Caki2 (cell line): ENCODE measurements at regions not wholly inside any gene's neighbourhood (a gene's known extent, or its start where the extent isn't known, plus 50 kb on each side); places are given as distances from the start of the nearest gene placed in this dataset.

ENCODE experiments used
- DNase-seq: peaks from one replicate; pipeline ENCODE4 v3.0.0-alpha.2; 2015; ENCODE audit warnings: low read depth
- in situ Hi-C: cut with HindIII; loops from 2 replicates; pipeline ENCODE4 v1.10.0; 2016; ENCODE audit warnings: low sequenced_read_pairs, low pct_unique_long_range_greater_than_20kb, mixed read lengths

- in situ Hi-C loops: no loop called here
- DNase-seq: no peak
Measured at GRCh38 chr16:86108062-86108461, 209.1 kb downstream of the IRF8 start.

DNA sequence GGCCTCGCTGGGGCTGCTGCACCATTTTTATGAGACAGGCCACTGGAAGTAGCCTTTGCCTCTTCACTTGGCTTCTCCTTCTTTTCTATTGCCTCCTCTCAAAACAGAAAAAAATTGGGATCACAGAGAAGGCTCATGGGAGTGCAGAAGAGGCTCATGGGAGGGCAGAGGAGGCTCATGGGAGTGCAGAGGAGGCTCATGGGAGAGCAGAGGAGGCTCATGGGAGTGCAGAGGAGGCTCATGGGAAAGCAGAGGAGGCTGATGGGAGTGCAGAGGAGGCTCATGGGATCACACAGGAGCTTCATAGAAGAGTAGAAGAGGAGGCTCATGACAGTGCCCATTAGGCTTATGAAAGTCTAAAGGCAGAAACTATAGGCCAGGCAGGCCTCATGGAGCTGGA is 211.2 kb downstream of the IRF8 start:
- DNase-seq: no peak
- in situ Hi-C loops: no loop called here

DNA sequence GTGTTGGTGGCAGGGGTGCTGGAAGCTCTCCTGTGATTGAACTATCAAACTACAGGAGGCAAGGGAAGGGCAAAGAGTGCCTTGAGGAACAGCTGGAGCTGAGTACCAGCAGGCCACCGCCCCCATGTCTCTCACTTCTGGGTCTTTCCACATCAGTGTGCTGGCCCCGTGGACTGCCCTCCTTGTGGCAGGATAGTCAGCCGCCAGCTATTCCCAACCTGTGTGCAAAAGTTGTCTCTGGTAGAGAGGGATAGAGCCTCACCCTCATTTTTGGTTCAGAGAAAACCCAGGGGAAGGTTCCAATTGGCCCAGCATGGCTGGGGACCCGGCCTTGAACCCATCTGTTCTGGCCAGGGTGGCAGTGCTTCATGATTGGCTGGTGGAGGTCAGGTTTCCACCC is 211.8 kb downstream of the IRF8 start:
- no peak for DNase-seq
- in situ Hi-C loops: no loop called here

GRCh38 chr16:86112178-86112577 is 213.2 kb downstream of the IRF8 start:
- in situ Hi-C loops: no loop called here

GRCh38 chr16:86117235-86117634 is 218.3 kb downstream of the IRF8 start:
- in situ Hi-C loops: no loop called here
- no peak for DNase-seq

More at GRCh38 chr16:86112178-86112577, 213.2 kb downstream of the IRF8 start:
- DNase-seq: no peak

- in situ Hi-C loops: no loop called here
- DNase-seq: no peak
Measured at GRCh38 chr16:86117756-86118155, 218.8 kb downstream of the IRF8 start.

DNA sequence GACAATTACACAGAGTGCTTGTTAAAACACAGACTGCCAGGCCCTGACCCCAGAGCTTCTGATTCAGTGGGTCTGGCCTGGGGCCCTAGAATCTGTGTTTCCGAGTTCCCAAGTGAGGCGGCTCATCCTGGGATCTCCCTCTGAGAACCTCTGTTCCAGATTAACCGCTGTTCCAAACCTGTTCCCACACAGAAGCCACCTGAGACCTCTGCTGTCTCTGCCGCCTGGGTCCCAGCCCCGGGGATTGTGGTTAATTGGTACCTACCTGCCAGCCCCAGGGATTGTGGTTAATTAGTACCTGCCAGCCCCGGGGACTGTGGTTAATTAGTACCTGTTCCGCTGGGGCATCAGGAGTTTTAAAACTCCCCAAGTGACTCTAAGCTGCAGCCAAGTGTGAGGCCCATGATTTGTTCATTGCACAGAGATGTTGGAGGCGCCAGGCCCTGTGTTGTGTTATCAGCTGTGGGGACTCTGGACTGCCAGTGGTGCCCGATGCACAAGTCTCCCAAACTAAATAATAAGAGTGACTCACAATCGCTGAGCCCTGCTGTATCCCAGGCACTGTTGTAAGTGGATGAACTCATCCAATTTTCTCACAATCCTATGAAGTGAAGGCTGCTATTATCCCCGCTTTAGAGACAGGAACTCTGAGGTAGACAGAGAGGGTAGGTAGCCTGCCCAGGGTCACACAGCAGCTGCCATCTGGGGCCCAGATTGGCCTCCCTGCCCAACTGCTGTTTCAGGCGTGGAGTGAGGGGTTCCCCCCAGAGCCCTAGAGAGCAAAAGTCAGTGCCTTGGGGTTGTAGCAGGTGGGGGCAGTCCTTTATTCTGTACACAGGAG is 219.7 kb downstream of the IRF8 start:
- in situ Hi-C loops: no loop called here
- DNase-seq: peak; percentile 69

DNA sequence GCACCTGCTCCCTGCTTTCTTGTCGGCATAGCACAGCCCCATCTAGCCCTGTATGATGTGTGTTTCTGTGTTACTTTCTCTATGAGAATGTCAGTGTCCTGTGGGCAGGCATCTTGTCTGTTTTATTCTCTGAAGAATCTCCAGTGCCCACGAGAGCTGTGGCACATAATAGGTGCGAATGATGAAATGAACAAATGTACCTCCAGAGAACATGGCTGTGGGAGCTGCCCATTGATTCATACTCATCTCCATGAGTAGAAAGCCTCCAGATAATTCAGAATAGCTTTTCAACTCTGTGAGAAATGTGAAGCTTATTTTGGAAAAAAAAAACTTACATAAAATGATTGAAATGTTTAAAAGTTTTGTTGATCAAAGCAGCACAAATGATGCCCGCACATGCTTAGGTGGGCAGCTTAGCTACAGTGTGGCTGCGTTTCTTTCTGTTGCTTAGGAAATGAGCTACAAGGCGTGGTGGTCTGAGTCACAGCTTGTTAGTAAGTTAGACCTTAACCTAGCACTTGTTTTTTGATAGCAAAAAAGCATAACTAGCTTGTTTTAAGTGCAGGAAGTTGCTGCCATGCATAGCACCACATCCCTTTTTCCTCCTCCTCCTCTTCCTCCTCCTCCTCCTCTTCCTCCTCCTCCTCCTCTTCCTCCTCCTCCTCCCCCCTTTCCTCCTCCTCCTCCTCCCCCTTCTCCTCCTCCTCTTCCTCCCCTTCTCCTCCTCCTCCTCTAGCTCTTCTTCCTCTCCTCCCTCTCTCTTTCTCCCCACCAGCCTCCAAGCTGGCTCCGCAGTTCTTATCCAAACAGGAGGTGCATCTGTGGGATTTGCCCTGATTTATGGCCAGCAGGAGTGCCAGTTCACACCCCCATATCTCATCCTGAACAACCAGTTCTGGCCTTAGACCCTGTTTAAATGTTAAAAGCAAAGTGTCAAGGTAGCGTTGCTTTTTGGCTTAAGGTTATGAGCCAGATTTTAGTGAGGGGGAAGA is 221.5 kb downstream of the IRF8 start:
- in situ Hi-C loops: no loop called here
- peak; percentile 26 for DNase-seq

- DNase-seq: no peak
- in situ Hi-C loops: no loop called here
Measured at GRCh38 chr16:86121374-86122010, 222.5 kb downstream of the IRF8 start.

DNA sequence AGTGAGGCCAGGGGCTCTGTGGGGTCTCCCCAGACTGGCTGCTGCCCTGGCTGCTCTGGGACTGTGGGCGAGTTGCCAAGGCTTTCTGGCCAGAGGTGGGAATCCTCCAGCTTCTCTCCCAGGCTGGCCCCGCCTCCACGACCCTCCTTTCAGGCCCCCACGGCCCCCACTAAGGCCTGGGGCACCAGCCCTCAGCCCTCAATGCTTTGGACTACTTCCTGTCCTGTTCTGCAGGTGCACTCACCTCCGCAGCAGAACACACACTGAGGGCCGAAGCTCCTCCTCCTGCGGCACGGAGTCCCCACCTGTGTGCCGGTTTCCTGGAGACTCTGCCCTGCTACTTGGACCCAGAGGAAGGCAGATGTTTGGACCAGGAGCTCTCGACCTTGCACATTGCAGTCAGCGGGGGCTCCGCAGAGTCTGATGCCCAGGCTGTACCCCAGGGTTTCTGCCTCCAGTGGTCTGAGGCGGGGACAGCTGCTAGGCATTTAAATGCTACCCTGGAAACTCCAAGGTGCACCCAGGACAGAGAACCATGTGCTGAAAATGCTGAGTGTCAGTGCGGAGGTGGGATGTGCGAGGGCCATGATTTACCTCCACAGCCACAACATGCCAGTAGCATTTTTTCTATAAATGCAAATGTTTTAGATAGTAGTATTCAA is 223.8 kb downstream of the IRF8 start:
- no peak for DNase-seq
- in situ Hi-C loops: no loop called here

DNA sequence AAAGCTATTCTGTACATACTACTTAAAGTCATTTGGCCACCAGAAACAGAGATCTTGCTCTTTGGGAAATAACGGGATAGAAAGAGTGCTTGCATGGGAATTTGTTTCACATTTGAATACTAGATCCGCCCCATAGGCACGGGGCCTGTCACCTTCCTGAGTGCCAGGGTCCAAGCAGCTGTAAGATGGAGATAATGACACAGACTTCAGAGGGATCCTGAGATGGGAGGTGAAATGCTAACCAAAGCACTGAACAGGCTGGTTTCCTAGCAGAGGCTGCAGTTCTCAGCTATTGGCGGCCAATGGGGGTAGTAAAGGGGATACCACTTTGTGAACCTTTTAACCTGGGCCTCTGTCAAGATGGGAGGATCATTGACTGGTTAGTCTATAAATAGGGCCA is 225.4 kb downstream of the IRF8 start:
- in situ Hi-C loops: no loop called here

DNA sequence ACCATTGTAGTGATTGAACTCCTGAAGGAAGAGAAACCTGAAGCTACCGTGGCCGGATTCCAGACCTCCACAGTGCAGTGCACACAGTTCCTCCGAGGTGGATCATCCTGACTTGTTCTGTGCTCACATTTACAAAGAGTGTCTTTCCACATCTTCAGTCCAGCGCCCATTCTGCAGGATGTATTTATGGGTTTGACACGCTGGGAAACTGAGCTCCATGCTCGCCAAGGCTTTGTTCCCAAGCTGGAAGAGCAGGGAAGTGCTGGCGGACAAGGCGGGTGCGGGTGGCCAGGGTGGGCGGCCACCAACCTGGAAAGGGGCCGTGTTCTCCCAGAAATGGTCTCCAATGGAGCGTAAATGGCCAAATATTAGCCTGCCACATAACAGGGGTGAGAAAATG is 227.9 kb downstream of the IRF8 start:
- in situ Hi-C loops: no loop called here
- no peak for DNase-seq

More for the DNA sequence above, 225.4 kb downstream of the IRF8 start:
- no peak for DNase-seq

GRCh38 chr16:86127366-86127765 is 228.4 kb downstream of the IRF8 start:
- DNase-seq: no peak
- in situ Hi-C loops: no loop called here

DNA sequence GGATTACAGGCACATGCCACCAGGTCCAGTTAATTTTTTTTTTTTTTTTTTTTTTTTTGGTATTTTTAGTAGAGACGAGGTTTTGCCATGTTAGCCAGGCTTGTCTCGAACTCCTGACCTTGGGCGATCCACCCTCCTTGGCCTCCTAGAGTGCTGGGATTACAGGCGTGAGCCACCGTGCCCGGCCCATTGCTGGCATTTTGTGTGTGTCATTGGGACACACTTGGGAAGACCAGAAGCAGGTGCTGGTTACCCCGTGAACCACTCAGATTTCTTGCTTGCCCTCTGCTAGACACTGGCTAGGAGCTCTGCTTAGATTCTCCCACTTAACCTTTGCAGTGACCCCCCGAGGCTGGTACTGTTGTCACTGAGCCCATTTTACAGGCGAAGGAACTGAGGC is 229.3 kb downstream of the IRF8 start:
- no peak for DNase-seq

GRCh38 chr16:86129541-86129940 is 230.6 kb downstream of the IRF8 start:
- in situ Hi-C loops: no loop called here
- DNase-seq: no peak

More for the DNA sequence above, 229.3 kb downstream of the IRF8 start:
- in situ Hi-C loops: no loop called here

DNA sequence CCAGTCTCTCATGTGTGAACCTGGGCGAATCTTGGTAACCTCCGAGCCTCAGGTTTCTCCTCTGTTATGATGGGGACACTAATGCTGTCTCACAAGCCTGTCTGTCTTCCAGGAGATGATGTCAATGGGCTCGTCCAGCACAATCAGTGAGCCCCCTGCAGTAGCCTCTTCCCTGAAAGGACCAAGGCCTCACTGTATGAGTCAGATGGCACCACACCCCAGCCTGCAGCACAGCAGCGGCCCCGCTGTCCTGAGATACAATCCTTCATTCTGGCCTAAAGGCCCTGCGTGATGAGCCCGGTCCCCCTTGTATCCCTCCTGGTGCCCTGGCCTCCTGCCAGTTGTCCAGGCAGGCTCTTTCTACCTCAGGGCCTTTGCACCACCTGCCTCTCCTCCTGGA is 234.4 kb downstream of the IRF8 start:
- in situ Hi-C loops: no loop called here
- DNase-seq: no peak

DNA sequence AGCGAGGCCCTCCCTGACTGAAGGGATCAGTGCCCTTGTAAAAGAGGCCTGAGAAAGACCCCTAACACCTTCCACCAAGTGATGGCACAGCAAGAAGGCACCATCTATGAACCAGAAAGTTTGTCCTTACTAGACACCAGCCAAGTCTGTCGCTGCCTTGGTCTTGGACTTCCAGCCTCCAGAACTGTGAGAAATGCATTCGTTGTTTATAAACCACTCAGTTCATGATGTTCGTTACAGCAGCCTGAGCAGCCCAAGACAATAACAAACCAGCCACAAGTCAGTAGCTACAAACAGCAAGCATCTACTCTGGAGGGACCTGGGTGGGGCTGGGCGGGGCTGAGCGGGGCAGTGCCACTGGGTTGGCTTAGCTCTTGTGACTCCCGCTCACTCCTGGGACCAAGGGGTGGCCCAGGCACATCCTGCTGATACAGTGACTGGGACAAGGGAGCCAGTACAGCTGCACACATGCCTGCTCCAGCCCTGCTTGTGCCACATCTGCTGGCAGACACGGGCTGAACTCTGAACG is 234.9 kb downstream of the IRF8 start:
- in situ Hi-C loops: no loop called here
- no peak for DNase-seq
